H9 (cell line): ENCODE measurements at regions not wholly inside any gene's neighbourhood (a gene's known extent, or its start where the extent isn't known, plus 50 kb on each side); places are given as distances from the start of the nearest gene placed in this dataset.

Experiments
- DNase-seq: peaks from one replicate; pipeline ENCODE4 v3.0.0-alpha.2; 2017
- H2AFZ ChIP-seq: one replicate; pipeline ENCODE4 v1.6.1; 2013; ENCODE audit warnings: mild to moderate bottlenecking, low read length, control low read depth, moderate library complexity
- H2AK5ac ChIP-seq: 2 replicates; pipeline ENCODE4 v1.6.1; 2013; ENCODE audit warnings: low read length, control low read depth, mixed read lengths; ENCODE audit not compliant: insufficient read length
- H2BK120ac ChIP-seq: one replicate; pipeline ENCODE4 v1.6.1; 2013; ENCODE audit warnings: low read depth, mild to moderate bottlenecking, low read length, control low read depth, inconsistent platforms; ENCODE audit not compliant: poor library complexity, severe bottlenecking
- H2BK12ac ChIP-seq: 2 replicates; pipeline ENCODE4 v1.6.1; 2013; ENCODE audit warnings: low read length, control low read depth, mixed read lengths, low read depth; ENCODE audit not compliant: insufficient read length
- H2BK15ac ChIP-seq: 2 replicates; pipeline ENCODE4 v1.6.1; 2013; ENCODE audit warnings: low read depth, low read length, control low read depth
- H2BK20ac ChIP-seq: one replicate; pipeline ENCODE4 v1.6.1; 2013; ENCODE audit warnings: low read depth, mild to moderate bottlenecking, low read length, control low read depth, inconsistent platforms; ENCODE audit not compliant: poor library complexity, severe bottlenecking
- H2BK5ac ChIP-seq: 2 replicates; pipeline ENCODE4 v1.6.1; 2013; ENCODE audit warnings: low read length, control low read depth, mixed read lengths; ENCODE audit not compliant: insufficient read length
- H3K14ac ChIP-seq: 2 replicates; pipeline ENCODE4 v1.6.1; 2013; ENCODE audit warnings: low read length, control low read depth; ENCODE audit not compliant: insufficient read depth
- H3K18ac ChIP-seq: 2 replicates; pipeline ENCODE4 v1.6.1; 2013; ENCODE audit warnings: low read depth, mild to moderate bottlenecking, mixed read lengths, low read length, control low read depth; ENCODE audit not compliant: insufficient read length
- H3K23ac ChIP-seq: 2 replicates; pipeline ENCODE4 v1.6.1; 2013; ENCODE audit warnings: low read length, control low read depth, mixed read lengths, low read depth; ENCODE audit not compliant: insufficient read length
- H3K23me2 ChIP-seq: 2 replicates; pipeline ENCODE4 v1.6.1; 2013; ENCODE audit warnings: low read depth, mild to moderate bottlenecking, mixed read lengths, low read length, control low read depth; ENCODE audit not compliant: insufficient read length, poor library complexity, severe bottlenecking
- H3K27ac ChIP-seq: 2 replicates; pipeline ENCODE4 v1.5.1; 2013; ENCODE audit warnings: low read length, control low read depth, mixed read lengths, low read depth; ENCODE audit not compliant: insufficient read length
- H3K27me3 ChIP-seq: 2 replicates; pipeline ENCODE4 v1.6.1; 2013; ENCODE audit warnings: low read length, control low read depth, inconsistent platforms; ENCODE audit not compliant: insufficient read depth
- H3K4ac ChIP-seq: 2 replicates; pipeline ENCODE4 v1.6.1; 2013; ENCODE audit warnings: low read depth, mild to moderate bottlenecking, control low read depth, inconsistent platforms, low read length, moderate library complexity
- H3K4me1 ChIP-seq: 2 replicates; pipeline ENCODE4 v1.6.1; 2013; ENCODE audit warnings: low read length, control low read depth, inconsistent platforms; ENCODE audit not compliant: insufficient read depth
- H3K4me2 ChIP-seq: 2 replicates; pipeline ENCODE4 v1.6.1; 2013; ENCODE audit warnings: low read length, control low read depth, mixed read lengths; ENCODE audit not compliant: insufficient read length, insufficient read depth
- H3K56ac ChIP-seq: 2 replicates; pipeline ENCODE4 v1.6.1; 2013; ENCODE audit warnings: low read depth, mild to moderate bottlenecking, mixed read lengths, low read length, control low read depth; ENCODE audit not compliant: insufficient read length
- H3K79me1 ChIP-seq: 2 replicates; pipeline ENCODE4 v1.6.1; 2013; ENCODE audit warnings: low read depth, mild to moderate bottlenecking, moderate library complexity, low read length, control low read depth, inconsistent platforms; ENCODE audit not compliant: insufficient read depth, poor library complexity, severe bottlenecking
- H3K79me2 ChIP-seq: 2 replicates; pipeline ENCODE4 v1.6.1; 2013; ENCODE audit warnings: low read length, control low read depth, inconsistent platforms; ENCODE audit not compliant: insufficient read depth
- H3K9ac ChIP-seq: 2 replicates; pipeline ENCODE4 v1.6.1; 2013; ENCODE audit warnings: low read length, control low read depth, mixed read lengths; ENCODE audit not compliant: insufficient read length; ENCODE audit errors: extremely low read depth
- H3K9me3 ChIP-seq: one replicate; pipeline ENCODE4 v1.6.1; 2013; ENCODE audit warnings: low read depth, low read length, inconsistent platforms; ENCODE audit not compliant: control insufficient read depth
- H3T11ph ChIP-seq: one replicate; pipeline ENCODE4 v1.6.1; 2013; ENCODE audit warnings: mild to moderate bottlenecking, low read length, control low read depth, inconsistent platforms
- H4K20me1 ChIP-seq: one replicate; pipeline ENCODE4 v1.6.1; 2013; ENCODE audit not compliant: control insufficient read depth, insufficient read length, insufficient read depth
- H4K5ac ChIP-seq: 2 replicates; pipeline ENCODE4 v1.6.1; 2013; ENCODE audit warnings: low read depth, mild to moderate bottlenecking, mixed read lengths, low read length, control low read depth; ENCODE audit not compliant: insufficient read length
- H4K8ac ChIP-seq: replicated peaks from 2 replicates; pipeline ENCODE4 v1.6.1; 2013; ENCODE audit warnings: low read length, control low read depth, mixed read lengths, low read depth; ENCODE audit not compliant: insufficient read length
- H4K91ac ChIP-seq: 2 replicates; pipeline ENCODE4 v1.6.1; 2013; ENCODE audit warnings: low read depth, mild to moderate bottlenecking, moderate library complexity, mixed read lengths, low read length, control low read depth; ENCODE audit not compliant: insufficient read length
- H3K27ac Mint-ChIP-seq, 3 experiments: 2 replicates in 2 of 3; 3 replicates in 1 of 3; pipeline ENCODE4 v1.8.0; 2020 to 2021; ENCODE audit warnings: mixed read lengths in 3 of 3, mild to moderate bottlenecking in 1 of 3, moderate library complexity in 1 of 3
- H3K27me3 Mint-ChIP-seq: 2 replicates; pipeline ENCODE4 v1.8.0; 2021; ENCODE audit warnings: low read depth, mild to moderate bottlenecking, moderate library complexity, mixed read lengths
- H3K36me3 Mint-ChIP-seq, 3 experiments: 2 replicates in 2 of 3; 3 replicates in 1 of 3; pipeline ENCODE4 v1.8.0; 2020 to 2021; ENCODE audit warnings: low read depth in 3 of 3, mixed read lengths in 3 of 3; ENCODE audit not compliant: insufficient read depth in 1 of 3
- H3K4me1 Mint-ChIP-seq, 2 experiments: 2 replicates each; pipeline ENCODE4 v1.8.0; 2020; ENCODE audit warnings: mixed read lengths in 2 of 2
- H3K4me3 Mint-ChIP-seq, 2 experiments: 2 replicates in 1 of 2; 3 replicates in 1 of 2; pipeline ENCODE4 v1.8.0; 2020 to 2021; ENCODE audit warnings: mild to moderate bottlenecking in 2 of 2, mixed read lengths in 2 of 2, moderate library complexity in 1 of 2
- H3K9me3 Mint-ChIP-seq, 2 experiments: 2 replicates in 1 of 2; 3 replicates in 1 of 2; pipeline ENCODE4 v1.8.0; 2020; ENCODE audit warnings: mild to moderate bottlenecking in 2 of 2, mixed read lengths in 2 of 2, moderate library complexity in 1 of 2
- WGBS: extraction: QIAGEN DNeasy Blood & Tissue Kit; methylation state at CpG from one replicate; pipeline ENCODE4 v1.1.7; 2013; ENCODE audit warnings: missing lambda C conversion rate, low lambda C conversion rate, mixed read lengths; ENCODE audit not compliant: insufficient read length; ENCODE audit errors: extremely low coverage; 5-methylcytosine and 5-hydroxymethylcytosine counted together
- TF ChIP-seq, protein P1 (sequence below): fragments of 200-600 bp; sonication (generic); conservative IDR thresholded peaks from 3 replicates; pipeline ENCODE4 v1.8.0; 2021; ENCODE audit warnings: antibody characterized with exemption, mild to moderate bottlenecking

DNA sequence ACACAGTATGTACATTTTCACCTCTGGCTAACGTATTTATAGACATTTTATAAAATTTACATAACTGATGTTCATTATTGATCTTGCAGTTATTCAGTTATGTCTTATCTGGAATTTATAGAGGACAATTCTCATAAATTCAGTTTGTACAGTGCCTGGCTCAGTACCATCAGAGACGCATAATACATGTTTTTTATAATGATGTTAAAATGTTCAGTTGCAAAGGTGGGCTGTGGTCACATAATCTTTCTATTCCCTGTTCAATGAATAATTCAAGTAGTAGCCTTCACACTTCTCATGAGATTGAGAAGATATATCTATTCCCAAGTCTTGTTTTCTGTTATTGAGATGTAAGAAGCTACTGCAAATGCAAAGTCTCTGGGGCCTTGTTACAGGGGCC is 393.1 kb upstream of the ARRDC3 start:
- H2BK15ac ChIP-seq, result no peak overlapping the region
- no peak overlapping the region for H3K27ac ChIP-seq
- H4K5ac ChIP-seq, result no peak overlapping the region
- no peak overlapping the region for H3K23ac ChIP-seq
- no peak overlapping the region for H3K18ac ChIP-seq
- H3K27me3 Mint-ChIP-seq, result no peaks in the 10 kb centered on the region
- no peak overlapping the region for H2AK5ac ChIP-seq
- no peak overlapping the region for H3K4ac ChIP-seq
- no peaks in the 10 kb centered on the region for H3K23me2 ChIP-seq
- no peaks in the 10 kb centered on the region; the same call in 1 of the 2 replicates for H3K4me1 ChIP-seq
- no peak overlapping the region for H3K27ac Mint-ChIP-seq
- H2BK5ac ChIP-seq, result no peak overlapping the region
- H2BK20ac ChIP-seq, result no peak overlapping the region
- no peaks in the 10 kb centered on the region for H3K79me2 ChIP-seq
- no peaks in the 10 kb centered on the region for H3K9me3 Mint-ChIP-seq
- H2AFZ ChIP-seq, result no peak overlapping the region
- H3K27me3 ChIP-seq, result no peaks in the 10 kb centered on the region
- H3K9ac ChIP-seq, result no peak overlapping the region
- H3K4me1 Mint-ChIP-seq, result peaks cover 9% of the 10 kb centered on the region in 2 experiments
- no peak overlapping the region for H3K56ac ChIP-seq
- no peaks in the 10 kb centered on the region for H4K20me1 ChIP-seq
- TF ChIP-seq, protein P1, sequence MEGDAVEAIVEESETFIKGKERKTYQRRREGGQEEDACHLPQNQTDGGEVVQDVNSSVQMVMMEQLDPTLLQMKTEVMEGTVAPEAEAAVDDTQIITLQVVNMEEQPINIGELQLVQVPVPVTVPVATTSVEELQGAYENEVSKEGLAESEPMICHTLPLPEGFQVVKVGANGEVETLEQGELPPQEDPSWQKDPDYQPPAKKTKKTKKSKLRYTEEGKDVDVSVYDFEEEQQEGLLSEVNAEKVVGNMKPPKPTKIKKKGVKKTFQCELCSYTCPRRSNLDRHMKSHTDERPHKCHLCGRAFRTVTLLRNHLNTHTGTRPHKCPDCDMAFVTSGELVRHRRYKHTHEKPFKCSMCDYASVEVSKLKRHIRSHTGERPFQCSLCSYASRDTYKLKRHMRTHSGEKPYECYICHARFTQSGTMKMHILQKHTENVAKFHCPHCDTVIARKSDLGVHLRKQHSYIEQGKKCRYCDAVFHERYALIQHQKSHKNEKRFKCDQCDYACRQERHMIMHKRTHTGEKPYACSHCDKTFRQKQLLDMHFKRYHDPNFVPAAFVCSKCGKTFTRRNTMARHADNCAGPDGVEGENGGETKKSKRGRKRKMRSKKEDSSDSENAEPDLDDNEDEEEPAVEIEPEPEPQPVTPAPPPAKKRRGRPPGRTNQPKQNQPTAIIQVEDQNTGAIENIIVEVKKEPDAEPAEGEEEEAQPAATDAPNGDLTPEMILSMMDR, result no peak
- H3K79me1 ChIP-seq, result no peaks in the 10 kb centered on the region
- no peaks in the 10 kb centered on the region for H3K36me3 Mint-ChIP-seq
- H3K4me2 ChIP-seq, result no peak overlapping the region
- no peak overlapping the region for H3K14ac ChIP-seq
- no peak overlapping the region for H2BK12ac ChIP-seq
- no peak overlapping the region for H3K4me3 Mint-ChIP-seq
- no peak for DNase-seq
- WGBS, result no CpG with 5 or more reads among the region's 2 CpGs
- H4K91ac ChIP-seq, result no peak overlapping the region
- H4K8ac ChIP-seq, result no peak overlapping the region
- no peak overlapping the region for H3T11ph ChIP-seq
- no peak overlapping the region for H2BK120ac ChIP-seq
- H3K9me3 ChIP-seq, result no peaks in the 10 kb centered on the region
